LNCaP clone FGC (cell line): ENCODE measurements at regions not wholly inside any gene's neighbourhood (a gene's known extent, or its start where the extent isn't known, plus 50 kb on each side); places are given as distances from the start of the nearest gene placed in this dataset.

Experiments
- DNase-seq: peaks from one replicate; pipeline ENCODE4 v3.0.0-alpha.2; 2011; ENCODE audit warnings: low read depth
- H3K4me3 ChIP-seq: 2 replicates; pipeline ENCODE4 v1.5.1; 2011; ENCODE audit warnings: mild to moderate bottlenecking, low read depth, low read length, control low read depth
- CTCF ChIP-seq: IDR thresholded peaks from 2 replicates; pipeline ENCODE4 v1.5.1; 2012; ENCODE audit warnings: mild to moderate bottlenecking; ENCODE audit not compliant: control insufficient read depth, insufficient read depth; ENCODE audit errors: extremely low read depth

GRCh38 chr6:105578179-105578707, 175.4 kb upstream of the PREP start:
- DNase-seq, result no peak
- H3K4me3 ChIP-seq, result no peak overlapping the region
- TF ChIP-seq CTCF, result no peak

- no peak overlapping the region for H3K4me3 ChIP-seq
- DNase-seq, result no peak
- TF ChIP-seq CTCF, result no peak
Measured at GRCh38 chr6:105573556-105573955, 170.7 kb upstream of the PREP start.

- H3K4me3 ChIP-seq, result no peak overlapping the region
- no peak for TF ChIP-seq CTCF
- no peak for DNase-seq
Measured at GRCh38 chr6:105573138-105573537, 170.3 kb upstream of the PREP start.

GRCh38 chr6:105570416-105570815, 167.5 kb upstream of the PREP start:
- no peak overlapping the region for H3K4me3 ChIP-seq
- DNase-seq, result no peak
- TF ChIP-seq CTCF, result no peak

GRCh38 chr6:105569706-105570105, 166.8 kb upstream of the PREP start:
- TF ChIP-seq CTCF, result no peak
- H3K4me3 ChIP-seq, result no peak overlapping the region
- no peak for DNase-seq

- no peak for TF ChIP-seq CTCF
- DNase-seq, result no peak
- H3K4me3 ChIP-seq, result no peak overlapping the region
Measured at GRCh38 chr6:105568751-105569150, 165.9 kb upstream of the PREP start.

- no peak for TF ChIP-seq CTCF
- H3K4me3 ChIP-seq, result no peak overlapping the region
- DNase-seq, result no peak
Measured at GRCh38 chr6:105568142-105568541, 165.3 kb upstream of the PREP start.
